GM21515 (cell line): ENCODE measurements at regions not wholly inside any gene's neighbourhood (a gene's known extent, or its start where the extent isn't known, plus 50 kb on each side); places are given as distances from the start of the nearest gene placed in this dataset.

Source experiments
- ATAC-seq: cut with Tn5 transposase; IDR thresholded peaks from one replicate; pipeline ENCODE4 v1.9.1; 2021; ENCODE audit not compliant: unreplicated experiment

DNA sequence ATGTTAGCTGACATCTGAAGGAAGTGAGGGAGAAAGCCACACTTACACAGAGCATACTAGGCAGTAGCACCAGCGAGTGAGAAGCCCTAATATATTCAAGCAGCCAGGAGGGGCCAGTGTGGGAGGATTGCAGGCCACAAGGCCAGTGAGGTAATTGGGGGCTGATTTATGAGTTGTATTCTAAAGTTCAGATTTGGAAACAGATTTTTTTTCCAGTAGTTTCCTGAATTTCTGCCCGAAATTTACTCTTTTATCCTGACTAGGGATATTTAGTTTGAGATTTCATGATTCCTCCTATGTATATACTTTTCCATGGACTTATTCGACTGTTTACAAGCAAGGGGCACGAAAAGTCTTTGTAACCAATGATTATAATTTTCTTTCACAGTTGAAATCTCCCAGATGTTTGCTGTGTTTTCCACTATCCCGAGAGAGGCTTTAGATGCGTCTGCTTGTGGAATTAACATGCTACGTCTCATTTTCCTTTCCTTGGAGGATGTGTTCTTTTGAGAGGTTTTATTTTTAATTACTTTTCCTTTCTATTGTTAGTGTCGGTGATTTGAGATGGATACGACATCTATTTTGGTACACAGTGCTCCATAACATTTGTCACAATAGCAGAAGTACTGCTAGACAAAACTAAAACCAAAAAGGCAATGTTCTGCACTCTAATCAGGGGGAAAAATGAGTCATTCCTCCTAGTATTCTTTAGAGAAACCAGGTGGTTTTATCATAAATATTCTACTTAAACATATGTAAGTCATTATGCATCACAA is 356.3 kb upstream of the HSF2 start:
- no peak for ATAC-seq

DNA sequence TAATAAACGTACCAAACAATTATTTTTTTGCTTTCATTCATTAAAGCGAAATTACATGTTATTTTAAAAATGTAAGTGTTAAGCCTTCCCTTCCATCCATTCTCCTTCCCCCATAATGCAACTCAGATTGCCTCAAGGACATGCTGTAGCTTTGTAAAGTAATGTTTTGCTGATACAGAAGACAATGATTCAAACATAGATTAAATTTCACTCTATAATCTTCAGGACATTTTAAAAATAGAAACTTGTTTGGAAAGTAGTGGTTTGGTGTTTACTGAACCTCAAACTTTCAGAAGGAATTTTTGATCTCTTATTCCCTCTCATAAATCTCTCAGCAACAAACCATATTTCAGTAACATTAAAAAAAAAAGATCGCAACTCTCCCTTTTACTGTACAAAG is 350.9 kb upstream of the HSF2 start:
- ATAC-seq = no peak

DNA sequence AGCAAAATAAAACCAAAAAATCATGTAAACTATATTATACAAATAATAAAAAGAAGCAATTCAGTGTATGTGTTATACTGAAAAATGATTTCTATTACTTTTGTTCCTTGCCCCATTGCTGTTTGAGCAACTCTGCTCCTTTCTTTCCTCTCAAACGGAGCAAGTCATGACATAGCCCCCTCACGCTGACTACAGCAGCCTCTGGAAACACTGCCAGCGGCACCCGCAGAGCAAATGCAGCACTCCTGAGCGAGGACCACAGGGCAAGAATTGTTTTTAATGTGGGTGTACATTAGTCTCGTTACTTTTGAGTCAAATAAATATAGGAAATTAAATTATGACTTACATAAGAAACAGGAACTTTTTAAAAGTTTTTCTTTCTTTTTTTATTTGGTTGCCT is 350.1 kb upstream of the HSF2 start:
- no peak for ATAC-seq

DNA sequence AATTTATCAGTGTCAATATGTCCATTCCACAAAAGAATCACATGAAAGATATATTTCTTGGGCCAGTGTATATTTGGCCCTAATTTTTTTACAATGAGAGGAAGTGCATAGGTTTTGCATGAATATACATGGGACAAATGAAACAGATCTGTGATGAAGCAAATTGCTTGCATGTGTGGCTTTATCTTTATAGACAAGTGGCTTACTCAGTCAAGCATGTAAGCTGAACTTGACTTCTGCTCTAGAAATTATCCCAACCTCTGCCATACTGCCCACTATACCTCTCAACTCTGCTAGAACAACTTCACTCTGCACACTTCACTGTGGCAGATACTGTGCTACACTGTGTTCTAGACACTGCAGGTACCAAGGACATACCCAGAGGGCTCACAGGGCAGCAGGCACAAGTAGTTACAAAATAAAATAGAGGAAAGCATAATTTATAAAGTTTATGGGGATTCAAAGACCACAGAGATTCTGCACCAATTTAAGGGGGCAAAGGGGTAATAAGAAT is 349.2 kb upstream of the HSF2 start:
- no peak for ATAC-seq

DNA sequence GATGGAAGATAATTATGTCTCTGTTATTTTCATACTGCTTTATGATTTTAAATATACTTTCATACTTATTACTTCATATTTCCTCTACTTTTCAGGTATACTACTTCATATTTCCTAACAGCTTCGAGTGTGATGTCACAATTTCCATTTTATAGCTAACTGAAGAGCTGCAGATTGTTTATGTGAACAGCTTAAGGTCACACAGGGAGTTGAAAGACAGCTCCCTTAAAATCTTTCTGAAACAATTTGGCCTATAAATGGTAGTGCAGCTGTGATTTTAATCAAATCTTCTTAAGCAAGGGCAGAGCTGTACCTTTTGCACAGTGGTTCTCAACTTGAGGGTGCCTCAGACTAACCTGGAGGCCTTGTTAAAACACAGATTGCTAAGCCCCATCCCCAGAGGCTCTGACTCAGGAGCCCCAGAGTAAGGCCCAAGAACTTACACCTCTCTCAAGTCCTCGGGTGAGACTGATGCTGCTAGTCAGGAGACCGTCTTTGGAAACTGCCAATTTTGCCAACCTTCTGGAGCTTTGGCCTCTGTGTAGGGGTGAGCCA is 347.0 kb upstream of the HSF2 start:
- no peak for ATAC-seq

DNA sequence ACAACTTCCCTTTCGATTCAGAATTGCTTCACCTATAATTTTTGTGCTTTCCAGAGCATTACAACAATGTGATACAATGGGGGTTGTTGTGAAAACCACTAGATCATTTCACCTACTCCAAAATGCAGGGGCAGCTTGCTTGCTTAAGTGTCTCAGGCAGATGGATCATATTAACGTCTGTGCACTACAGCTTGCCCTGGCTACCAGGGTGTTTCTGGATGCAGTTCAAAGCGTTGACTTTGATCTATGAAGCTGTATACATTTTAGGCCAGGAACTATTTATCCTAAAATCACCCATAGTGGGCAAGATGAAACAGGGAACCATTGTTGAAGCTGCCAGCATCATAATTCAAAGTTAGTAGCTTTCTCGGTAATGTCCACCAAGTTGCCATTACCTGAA is 339.5 kb upstream of the HSF2 start:
- ATAC-seq = no peak

DNA sequence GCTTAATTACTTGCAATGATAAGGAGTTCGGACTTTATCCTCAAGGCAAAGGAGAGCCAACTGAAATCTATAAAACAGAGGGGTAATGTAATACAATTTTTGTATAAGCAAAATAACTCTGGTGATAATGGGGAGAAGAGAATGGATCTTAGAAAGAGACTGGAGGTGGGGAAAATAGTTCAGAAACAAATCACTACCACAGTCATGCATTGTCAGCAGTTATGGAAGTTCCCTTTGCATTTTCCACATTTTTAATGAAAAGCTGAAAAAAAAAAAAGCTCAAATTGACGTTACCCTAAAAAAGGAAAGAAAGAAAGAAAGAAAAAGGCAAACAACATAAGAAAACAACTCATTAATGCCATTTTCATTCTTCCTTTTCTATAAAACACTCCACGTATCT is 337.6 kb upstream of the HSF2 start:
- no peak for ATAC-seq

DNA sequence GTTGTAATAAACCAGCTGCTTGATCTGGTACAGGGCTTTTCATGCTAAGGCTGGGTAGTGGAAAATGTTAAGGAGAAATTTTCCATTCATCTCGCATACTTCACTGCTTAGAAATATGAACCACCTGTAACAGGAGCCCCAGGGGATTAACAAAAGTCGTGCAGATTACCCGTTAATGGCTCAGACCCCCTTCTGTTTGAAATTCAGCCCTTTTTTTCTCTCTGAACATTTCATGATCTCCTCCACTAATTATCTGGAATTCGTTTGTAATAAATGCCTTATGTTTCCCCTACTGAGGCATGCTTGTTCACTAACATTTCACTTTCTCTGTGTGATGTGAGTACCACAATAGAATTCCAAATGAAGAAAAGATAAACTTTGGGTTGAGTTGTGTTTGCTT is 336.4 kb upstream of the HSF2 start:
- no peak for ATAC-seq

DNA sequence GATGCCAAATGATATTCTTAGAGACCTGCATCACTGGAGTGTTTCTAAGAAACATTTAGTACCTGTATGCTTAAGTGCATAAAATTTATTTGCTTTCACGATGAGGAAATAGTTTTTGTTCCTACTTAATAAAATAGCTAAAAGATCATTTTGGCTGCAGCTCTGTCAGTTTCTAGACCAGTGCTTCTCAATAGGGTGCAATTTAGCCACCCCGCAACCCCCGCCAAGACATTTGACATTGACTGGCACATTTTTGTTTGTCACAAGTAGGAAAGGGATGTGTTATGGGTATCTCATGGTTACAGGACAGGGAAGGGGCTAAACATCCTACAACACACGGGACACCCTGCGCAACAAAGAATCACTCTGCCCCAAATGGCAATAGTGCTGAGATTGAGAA is 335.7 kb upstream of the HSF2 start:
- ATAC-seq = no peak

DNA sequence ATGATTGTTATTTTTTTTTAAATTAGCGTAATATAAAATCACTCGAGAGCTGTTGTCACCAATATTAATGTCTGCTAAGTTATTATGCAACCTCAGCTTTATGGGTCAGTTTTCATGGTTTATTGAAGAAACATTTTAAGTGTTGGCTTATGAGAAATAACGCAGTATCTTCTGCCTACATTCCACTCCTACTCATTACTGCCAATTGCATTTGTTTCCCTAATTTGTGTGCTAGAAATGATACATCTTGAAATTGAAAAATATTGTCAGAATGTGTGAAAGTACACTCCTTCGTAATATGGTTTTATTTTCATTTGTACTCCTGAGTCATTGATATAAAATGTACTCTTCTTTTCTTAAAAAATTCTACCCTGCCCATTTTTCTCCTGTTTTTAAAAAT is 333.3 kb upstream of the HSF2 start:
- ATAC-seq = no peak

DNA sequence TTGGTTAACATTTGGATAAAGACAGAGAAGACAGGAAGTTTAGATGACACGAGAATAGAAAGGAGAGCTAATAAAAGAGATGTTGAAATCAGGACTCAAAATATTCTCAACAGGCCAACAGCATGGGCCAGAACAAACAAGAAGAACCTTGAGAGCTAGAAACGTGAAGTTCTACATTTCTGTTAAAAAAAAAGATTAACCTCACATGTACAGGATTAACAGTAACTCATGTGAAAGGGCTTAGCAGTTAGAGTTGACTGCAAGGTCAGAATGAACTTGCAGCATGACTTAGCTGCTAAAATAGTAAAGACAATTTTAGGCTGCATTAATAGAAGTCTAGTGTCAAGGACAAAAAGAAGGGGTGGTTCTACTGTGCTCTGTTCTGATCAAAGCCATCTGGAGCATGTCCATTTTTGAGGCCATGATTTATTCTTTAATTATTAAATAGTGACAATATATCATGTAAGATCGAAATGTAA is 331.1 kb upstream of the HSF2 start:
- ATAC-seq = no peak

DNA sequence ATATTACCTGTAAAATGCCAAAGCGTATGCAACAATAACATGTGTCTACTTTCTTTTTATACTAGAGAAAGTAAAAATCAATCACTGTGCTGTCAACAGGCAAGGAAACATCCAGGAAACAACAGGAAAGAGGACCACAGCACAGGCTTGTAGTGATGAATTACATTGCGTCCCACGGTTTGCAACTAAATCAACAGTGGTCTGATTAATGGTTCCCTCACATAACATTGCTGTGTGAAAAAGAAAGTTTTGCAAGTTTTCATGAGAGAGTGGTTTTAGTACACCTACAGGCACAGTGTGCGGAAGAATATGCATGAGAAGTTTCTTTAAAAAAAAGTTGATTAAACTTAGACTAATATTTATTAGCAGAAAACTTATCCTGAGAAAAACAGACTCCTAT is 329.5 kb upstream of the HSF2 start:
- no peak for ATAC-seq

DNA sequence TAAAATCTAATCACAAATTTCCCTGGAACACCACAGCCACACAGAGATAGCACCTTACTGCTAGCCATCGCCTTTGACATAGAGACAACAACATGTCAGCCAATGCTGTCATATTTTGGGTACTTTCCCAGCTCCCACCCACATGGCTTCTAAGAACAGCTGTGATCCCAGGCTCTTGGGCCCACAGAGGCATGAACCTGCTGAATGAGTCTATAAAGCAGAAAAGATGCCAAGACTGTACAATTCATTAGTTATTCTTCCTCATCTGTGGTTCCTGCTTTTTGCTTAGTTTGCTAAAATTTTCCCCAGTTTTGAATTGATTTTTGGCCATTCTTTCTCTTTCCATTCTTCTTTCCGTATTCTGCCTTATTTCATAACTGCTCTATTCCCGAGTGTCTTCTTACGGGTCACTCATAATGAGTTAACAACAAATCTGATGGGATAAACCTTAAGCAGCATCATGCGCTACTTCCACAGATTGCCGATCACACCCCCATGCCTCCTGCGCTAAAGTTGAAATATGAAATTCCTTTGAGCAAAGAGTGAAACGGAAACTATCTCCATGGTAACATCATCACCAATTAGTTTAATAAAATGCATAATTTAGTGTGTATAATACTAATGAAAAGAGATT is 327.3 kb upstream of the HSF2 start:
- no peak for ATAC-seq

DNA sequence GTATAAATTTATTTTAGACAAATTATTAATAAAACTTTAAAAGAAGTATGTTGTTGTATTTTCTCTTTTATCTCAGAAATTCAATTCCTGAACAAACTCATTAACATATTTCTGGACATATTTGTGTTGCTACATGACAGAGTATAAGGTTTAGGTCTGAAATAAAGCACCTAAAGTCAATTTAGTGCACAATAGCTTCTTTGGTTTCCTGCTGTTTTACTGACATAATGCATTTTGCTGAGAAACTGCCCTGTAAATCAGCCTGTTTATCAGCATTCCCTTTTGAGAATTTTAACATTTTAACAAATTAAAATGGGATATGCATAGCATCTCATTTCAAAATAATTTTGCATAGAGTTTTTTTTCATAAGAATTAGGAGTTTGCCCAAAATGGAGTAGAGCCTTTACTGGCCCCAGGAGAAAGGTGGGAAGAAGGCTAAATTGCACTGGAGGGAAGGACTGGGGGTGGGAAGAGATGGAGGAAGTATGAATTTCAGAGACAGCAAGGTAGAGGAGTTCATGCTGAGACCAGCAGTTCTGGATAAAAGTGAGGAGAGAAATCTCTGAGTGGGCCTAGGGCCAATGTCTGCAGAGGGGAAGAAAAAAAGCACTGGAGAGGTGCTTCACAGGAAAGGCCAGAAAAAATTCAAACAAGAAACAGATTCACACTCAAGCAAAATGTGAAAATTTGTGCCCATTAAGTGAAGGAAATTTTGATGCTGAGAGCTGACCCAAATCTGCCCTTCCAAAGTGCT is 324.2 kb upstream of the HSF2 start:
- no peak for ATAC-seq

DNA sequence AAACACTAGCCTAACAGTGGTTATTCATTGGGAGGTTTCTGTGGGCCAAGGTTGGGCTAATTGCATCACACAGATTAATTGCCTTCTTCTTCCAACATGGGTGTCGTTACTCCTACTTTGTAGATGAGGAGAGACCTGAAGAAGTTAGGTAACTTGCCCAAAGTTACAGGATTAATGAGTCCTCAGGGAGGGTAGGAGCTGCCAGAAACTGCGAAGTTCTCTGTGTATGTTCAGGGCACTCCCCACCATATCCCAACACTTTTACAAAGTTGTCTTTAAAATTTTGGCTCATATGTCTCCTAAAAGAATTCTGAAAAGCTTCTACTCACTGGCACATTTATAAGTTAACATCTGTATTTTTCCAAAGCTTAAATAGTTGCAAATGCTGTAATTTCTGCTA is 323.5 kb upstream of the HSF2 start:
- no peak for ATAC-seq

DNA sequence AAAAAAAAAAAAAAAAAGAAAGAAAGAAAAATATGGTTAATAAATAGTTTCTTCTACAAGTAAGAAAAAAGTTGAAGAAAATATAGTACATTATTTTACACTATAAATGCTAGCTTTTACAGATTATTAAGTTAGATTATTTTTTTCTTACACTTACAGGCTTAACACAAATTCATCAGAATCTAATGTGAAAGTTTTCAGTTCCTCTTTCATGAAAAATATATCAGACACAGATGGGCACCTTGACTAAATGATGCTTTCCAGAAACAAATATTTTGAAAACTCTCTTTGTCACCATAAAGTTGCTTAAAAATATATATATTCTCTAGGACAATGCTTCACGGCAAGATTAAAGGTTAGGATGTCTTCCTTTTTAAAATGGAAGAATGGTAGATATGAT is 321.8 kb upstream of the HSF2 start:
- peak; percentile 64 for ATAC-seq

DNA sequence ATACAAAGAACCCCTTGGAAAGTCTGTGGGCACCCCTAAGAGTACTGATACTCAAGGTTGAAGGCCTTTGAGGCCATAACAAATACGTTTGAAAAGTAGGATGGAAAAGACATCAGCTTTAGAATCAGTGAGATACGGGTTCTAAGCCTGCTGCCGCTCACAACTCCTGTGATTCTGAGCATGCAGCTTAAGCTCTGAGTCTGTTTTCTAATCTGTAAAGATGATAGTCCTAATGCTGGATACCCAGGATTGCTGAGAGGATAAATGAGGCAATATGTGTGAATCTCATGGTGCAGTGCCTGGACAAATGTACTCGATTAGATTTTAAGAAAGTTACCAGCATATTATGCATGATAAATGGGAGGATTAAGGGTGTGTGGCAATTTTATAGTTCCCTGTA is 321.0 kb upstream of the HSF2 start:
- no peak for ATAC-seq

DNA sequence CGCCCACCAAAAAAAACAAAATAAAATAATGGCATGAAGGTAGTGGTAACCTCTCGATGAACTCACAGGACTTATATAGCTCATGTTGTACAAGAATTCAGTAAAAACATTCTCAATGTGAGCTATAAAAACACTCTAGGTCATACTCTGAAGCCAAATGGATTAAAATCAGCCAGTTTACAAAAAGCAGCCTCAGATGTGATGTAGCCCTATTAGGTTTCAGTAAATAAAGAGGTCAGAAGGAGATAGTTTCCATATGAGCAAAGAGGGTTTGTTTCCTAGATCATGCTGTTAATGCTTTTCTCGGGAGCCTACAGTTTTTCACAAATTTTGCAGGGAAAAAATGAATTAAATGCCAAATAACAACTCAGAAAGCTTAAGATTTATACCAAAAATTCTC is 319.5 kb upstream of the HSF2 start:
- no peak for ATAC-seq

DNA sequence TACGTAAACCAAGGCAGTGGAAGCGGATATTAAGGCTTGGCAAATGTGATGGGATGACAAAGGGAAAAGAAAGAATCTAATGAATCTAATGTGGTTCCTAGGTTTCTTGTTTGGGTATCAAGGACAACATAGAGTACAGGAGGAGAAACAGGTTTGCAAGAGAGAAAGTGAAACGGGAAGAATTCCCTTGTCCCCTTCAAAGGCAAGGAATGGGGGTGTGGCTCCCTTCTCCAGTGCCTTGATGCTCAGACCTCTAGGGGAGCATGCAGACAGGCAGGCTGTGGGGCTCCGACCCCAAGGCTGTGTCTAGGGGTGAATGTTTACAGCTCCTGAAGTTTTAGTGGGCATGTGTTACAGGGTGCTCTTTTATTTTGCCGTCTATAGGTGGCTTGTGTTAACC is 317.5 kb upstream of the HSF2 start:
- ATAC-seq = no peak

DNA sequence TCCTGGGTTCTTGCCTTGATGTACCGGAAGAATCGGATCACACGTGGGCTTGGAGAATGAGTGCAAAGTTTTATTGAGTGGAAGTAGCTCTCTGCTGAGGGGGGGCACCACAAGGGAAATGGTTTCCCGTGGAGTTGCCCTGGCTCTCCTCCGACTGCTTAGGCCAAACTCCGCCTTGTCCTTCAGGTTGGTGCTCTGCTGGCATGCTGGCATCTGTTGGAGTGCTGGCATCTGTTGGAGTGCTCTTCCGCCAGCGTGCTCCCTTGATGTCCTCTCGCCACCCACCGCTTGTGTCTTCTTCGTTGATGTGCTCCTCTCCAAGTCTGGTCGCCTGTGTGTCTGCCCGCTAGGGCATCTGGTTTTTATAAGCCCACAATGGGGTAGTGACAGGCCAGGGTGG is 317.1 kb upstream of the HSF2 start:
- ATAC-seq = no peak

DNA sequence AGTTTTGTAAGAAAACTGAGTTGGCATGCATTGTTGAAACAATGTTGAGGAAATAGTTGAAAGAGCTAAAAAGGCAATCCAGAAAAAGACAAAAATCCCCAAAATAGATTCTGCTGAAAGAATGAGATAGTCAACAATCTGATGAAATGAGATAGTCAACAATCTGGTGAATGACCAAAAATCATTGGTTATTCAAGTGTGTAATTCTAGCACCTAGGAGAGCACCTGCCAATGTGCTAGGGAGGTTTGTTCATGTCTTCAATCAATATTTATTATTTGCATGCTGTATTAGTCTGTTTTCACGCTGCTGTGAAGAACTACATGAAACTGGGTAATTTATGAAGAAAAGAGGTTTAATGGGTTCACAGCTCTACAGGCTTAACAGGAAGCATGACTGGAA is 307.1 kb upstream of the HSF2 start:
- no peak for ATAC-seq
